IPS-15b (cell line): ENCODE measurements at regions not wholly inside any gene's neighbourhood (a gene's known extent, or its start where the extent isn't known, plus 50 kb on each side); places are given as distances from the start of the nearest gene placed in this dataset.

Experiments used
- H3K27me3 ChIP-seq: one replicate; pipeline ENCODE4 v1.6.1; 2013; ENCODE audit warnings: low read length; ENCODE audit not compliant: control insufficient read depth, insufficient read depth
- H3K36me3 ChIP-seq: one replicate; pipeline ENCODE4 v1.6.1; 2013; ENCODE audit warnings: low read length; ENCODE audit not compliant: control insufficient read depth, insufficient read depth
- H3K4me1 ChIP-seq: one replicate; pipeline ENCODE4 v1.6.1; 2013; ENCODE audit warnings: mild to moderate bottlenecking, low read length; ENCODE audit not compliant: control insufficient read depth, insufficient read depth
- H3K4me3 ChIP-seq: one replicate; pipeline ENCODE4 v1.5.1; 2013; ENCODE audit warnings: low read depth, low read length
- H3K9ac ChIP-seq: one replicate; pipeline ENCODE4 v1.6.1; 2013; ENCODE audit warnings: low read depth, mild to moderate bottlenecking, low read length
- H3K9me3 ChIP-seq: one replicate; pipeline ENCODE4 v1.6.1; 2013; ENCODE audit warnings: mild to moderate bottlenecking, low read length; ENCODE audit not compliant: control insufficient read depth, insufficient read depth

DNA sequence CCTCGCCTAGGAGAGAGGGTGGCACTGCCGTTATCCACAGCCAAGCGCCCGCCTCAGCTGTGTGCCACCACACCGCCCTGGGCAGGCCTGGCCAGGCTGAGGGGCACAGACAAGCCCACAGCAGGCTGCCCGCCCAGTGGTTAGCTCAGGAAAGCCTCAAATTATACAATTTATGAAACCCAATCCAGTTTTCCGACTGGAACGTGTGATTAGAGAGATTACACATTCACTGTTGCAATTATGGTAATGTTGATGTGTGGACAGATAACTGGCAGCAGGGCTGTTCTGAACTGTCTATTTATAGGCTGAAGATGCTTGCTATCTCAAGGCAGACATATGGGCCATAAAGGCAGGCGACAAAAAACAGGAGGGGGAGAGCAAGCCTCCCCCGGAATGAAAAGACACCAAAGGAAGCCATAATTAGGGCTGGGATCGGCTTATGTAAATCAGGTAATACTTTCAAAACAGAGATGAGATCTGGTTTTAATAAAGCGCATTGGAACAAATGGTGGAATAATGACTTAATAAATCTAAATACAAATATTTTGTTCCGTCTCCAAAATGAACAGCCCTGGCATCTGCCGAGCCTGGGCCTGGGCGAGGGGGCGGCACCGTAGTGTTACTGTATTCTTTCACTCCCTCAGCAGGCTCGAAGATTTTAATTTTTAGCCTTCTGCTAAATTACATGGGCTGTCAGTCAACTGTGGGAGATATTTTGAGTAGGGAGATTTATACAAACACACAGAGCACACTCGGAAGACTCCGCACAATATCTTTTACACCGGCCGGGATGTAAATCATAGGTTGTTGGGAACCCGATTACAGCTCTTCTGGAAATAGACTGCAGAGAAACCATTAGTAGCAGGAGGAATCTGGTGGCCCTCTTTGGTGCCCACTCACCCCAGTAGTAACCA is 103.1 kb upstream of the TLE3 start:
- H3K4me1 ChIP-seq: peaks cover 12% of the 10 kb centered on the region
- H3K9ac ChIP-seq: no peak overlapping the region

DNA sequence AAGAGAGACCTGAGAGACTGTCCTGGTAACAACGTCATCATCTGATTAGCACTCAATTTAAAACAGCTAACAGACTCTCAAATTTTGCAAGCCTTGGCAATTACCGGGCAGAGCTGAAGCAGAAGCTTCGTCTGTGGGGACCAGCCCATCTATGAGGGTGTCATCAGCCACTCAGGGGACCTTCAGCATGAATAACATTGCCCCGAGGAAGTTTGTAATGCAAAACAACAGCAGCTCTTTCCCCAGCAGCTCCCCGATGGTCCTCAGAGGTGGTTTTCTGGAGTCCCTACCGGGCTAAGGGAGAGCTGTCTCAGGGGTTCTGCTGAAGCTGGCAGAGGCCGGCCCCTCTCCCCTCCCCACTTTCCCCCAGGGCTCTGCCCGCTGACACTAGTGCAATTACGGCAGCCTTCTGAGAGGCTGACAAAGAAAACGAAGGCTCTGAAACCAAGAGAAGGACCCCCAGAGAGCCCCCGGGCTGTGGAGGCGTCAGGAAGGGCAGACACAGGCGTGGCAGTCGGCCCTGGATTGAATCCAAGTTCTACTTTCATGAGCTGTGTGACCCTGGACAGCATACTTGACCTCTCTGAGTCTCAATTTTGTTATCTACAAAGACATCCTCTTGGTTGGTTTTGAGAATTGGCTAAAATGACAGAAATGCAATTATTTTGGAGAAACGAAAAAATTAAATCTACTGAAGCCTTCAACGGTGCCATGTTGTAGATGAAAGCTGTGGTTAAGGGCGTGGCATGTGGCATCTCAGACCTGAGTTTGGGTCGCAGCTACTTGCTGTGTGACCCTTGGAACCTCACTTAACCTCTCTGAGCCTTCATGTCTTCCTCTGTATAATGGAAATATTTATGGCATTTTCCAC is 102.1 kb upstream of the TLE3 start:
- peaks cover 2% of the 10 kb centered on the region for H3K27me3 ChIP-seq
- no peak overlapping the region for H3K4me3 ChIP-seq
- peaks cover 12% of the 10 kb centered on the region for H3K4me1 ChIP-seq
- H3K9me3 ChIP-seq: no peaks in the 10 kb centered on the region
- H3K36me3 ChIP-seq: no peaks in the 10 kb centered on the region
- H3K9ac ChIP-seq: no peak overlapping the region

More for the DNA sequence above, 103.1 kb upstream of the TLE3 start:
- Histone ChIP-seq H3K27me3 (peaks cover 2% of the 10 kb centered on the region), H3K4me3 (no peak overlapping the region), H3K36me3 (no peaks in the 10 kb centered on the region), H3K9me3 (no peaks in the 10 kb centered on the region)

DNA sequence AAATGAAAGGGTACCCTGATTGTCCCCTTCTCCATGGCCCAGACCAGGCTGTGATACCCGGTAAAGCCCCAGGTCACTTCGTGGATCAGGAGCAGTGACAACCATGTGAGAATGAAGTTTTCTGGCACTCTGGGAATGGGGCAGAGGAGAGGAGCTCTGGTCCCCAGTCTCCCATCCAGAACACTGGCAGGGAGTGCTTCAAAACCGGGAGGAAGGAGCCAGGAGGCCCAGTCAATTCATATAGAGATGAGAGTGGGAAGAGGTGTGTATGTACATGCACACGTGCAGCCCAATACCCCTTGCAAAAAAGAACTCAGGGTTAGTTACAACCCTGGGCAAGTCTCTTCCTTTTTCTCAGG is 101.4 kb upstream of the TLE3 start:
- peaks cover 12% of the 10 kb centered on the region for H3K4me1 ChIP-seq
- peaks cover 2% of the 10 kb centered on the region for H3K27me3 ChIP-seq
- no peaks in the 10 kb centered on the region for H3K9me3 ChIP-seq
- H3K4me3 ChIP-seq: no peak overlapping the region
- H3K9ac ChIP-seq: no peak overlapping the region
- no peaks in the 10 kb centered on the region for H3K36me3 ChIP-seq

DNA sequence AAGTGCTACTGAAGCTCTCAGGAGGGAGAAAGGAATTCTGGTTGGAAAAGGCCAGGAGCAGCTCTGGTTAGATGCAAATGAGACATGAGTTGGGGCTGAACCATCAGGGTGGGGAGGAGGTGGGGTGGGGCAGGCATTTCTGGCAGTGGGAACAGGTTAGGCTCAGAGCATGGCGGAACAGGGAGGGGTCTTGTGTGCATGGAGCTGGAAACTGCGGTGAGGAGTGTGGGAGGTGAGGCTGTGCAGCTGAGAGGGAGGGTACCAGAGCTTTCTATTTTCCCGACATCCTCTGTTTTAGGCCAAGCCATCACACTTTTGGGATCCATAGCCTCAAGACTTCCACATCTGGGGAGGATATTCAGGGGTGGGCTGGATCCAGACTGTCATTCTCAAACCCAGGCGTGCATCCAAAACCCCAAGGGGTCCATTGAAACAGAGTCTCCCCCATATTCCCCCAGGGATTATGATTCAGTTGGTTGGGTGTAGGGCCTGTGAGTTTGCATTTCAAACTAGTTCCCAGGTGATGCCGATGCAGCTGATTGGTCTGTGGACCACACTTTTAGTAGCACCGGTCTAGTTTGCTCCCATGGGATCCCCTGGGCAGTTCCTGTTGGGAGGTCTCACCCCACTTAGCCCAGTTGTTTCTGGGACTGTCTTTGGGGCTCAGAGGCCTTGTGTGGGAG is 100.9 kb upstream of the TLE3 start:
- H3K9ac ChIP-seq: no peak overlapping the region
- H3K4me1 ChIP-seq: peaks cover 12% of the 10 kb centered on the region
- H3K36me3 ChIP-seq: no peaks in the 10 kb centered on the region
- no peaks in the 10 kb centered on the region for H3K9me3 ChIP-seq
- H3K27me3 ChIP-seq: peaks cover 2% of the 10 kb centered on the region
- no peak overlapping the region for H3K4me3 ChIP-seq

DNA sequence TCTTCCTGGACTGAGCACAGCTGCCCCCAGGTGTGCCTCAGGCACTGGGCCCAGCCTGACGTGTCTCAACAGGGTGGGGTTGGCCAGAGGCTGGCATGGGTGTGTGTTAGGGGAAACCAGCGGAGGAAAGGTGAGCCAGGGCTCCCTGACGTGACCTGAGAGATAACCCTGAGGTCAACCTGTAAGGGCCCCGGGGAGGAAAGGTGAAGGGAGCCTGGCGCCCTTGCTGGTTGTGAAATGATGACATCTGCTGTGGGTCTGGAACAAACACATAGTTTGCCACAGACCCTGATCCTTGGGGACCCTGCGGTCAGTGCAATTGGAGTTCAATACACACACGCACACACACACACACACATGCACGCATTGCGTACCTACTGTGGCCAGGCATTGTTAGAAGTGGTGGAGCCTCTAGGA is 100.2 kb upstream of the TLE3 start:
- Histone ChIP-seq H3K9me3 (no peaks in the 10 kb centered on the region), H3K36me3 (no peaks in the 10 kb centered on the region), H3K9ac (no peak overlapping the region), H3K4me3 (no peak overlapping the region), H3K27me3 (no peaks in the 10 kb centered on the region), H3K4me1 (peaks cover 12% of the 10 kb centered on the region)

DNA sequence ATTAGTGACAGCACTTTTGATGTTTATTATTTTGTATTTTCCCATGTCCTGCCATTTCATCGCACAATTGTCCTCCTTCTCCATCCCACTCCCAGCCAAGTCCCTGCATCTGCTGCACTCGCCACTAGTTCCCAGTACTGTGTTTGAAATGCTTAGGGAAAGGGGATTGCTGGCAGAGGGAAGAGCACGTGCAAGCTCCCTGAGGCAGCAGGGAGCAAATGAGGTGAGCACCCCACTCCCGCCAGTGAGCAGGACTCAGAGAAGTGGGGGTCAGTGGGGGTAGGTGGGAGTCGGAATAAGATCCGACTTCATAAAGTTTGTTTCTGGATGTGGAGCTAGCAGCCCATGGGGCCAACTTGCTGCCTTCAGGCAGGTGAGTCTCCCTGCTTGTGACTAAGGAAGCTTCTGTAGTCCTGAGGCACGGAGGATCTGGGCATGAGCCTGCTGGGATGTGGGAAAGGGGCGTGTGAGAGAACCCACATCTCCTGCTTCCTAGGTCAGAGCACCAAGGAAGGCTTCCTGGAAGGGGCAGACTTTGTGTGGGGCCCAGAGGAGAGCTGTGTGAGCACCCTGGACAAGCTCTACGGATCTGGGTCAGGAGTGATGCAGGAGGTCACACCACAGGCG is 99.7 kb upstream of the TLE3 start:
- Histone ChIP-seq H3K4me3 (no peak overlapping the region), H3K27me3 (no peaks in the 10 kb centered on the region), H3K9ac (no peak overlapping the region), H3K36me3 (no peaks in the 10 kb centered on the region), H3K4me1 (peaks cover 12% of the 10 kb centered on the region), H3K9me3 (no peaks in the 10 kb centered on the region)

DNA sequence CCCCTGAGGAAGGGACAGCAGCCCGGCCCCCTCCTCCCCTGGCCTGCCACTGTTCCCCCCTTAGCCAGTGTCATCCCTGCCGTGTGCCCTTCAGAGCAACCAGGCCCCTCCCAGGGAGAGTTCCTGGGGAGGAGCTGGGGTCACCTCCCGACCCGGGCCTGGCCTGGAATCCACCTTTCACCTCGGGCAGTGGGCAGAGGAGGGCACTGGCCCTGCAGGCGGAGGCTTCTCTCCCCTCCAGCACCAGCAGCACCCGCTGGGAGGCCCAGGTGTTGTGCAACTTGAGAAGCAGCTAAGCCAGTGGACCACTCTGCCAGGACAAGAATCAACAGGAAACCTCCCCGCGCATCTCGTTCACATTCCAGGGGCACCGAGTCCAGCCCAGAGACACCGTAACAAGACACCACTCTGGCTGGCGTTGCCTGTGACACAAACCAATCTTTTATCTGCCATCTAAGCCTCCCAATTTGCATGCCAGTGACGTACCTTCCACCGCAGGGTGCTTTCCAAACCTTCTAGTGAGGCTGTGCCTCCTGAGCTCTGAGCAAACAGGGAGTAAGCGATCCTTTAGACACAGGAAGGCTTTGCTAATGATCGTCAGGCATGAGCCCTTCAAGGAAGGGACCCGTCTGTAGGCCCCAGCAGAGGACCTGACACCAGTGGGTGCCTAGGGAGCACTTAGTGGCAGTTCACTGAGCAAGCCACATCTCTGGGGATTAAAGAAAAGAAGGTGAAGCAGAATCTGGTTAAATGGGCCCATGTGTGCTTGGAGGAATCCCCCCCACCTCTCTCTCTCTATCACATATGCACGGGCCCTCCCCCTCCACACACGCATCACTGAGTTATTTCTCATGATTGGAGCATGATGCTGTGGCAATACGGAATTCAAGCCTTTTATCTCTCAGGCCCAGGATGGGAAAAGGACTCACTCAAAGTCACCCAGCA is 98.9 kb upstream of the TLE3 start:
- Histone ChIP-seq H3K4me1 (peaks cover 12% of the 10 kb centered on the region), H3K36me3 (no peaks in the 10 kb centered on the region), H3K27me3 (no peaks in the 10 kb centered on the region), H3K4me3 (no peak overlapping the region), H3K9ac (no peak overlapping the region), H3K9me3 (no peaks in the 10 kb centered on the region)

DNA sequence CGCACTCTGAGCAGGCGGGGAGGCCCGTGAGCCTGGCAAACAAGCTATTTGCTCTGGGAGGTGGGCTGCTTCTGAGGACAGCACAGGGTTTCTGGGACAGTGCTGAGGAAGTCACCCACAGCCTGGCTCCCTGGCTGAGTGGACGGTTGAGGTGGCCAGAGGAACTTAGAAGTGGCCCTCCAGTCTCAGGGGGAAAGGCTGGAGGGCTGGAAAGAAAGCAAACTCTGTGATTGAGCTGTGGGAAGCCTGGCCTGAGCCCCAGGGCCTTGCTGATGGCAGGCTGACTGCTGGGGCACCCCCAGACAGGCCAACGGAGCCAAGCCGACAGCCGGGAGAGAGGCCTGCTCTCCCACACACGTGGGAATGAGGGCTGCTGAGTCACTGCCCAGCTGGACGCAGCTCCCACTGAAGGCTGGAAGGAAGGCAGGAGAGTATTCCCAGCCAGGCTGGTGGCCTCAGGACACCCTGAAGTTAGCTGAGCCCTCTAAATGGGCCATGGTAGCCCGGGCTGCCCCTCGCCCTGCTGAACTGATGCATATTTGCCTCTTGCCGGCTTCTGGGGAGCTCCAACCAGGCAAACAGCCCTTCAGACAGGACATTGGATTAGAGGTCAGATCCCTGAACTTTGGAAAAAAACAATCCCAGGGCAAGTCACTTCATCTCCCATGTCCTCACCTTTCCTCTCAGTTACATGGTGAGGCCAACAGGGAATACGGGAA is 98.0 kb upstream of the TLE3 start:
- Histone ChIP-seq H3K4me3 (no peak overlapping the region), H3K4me1 (peaks cover 12% of the 10 kb centered on the region), H3K9ac (no peak overlapping the region), H3K27me3 (no peaks in the 10 kb centered on the region), H3K36me3 (no peaks in the 10 kb centered on the region), H3K9me3 (no peaks in the 10 kb centered on the region)

DNA sequence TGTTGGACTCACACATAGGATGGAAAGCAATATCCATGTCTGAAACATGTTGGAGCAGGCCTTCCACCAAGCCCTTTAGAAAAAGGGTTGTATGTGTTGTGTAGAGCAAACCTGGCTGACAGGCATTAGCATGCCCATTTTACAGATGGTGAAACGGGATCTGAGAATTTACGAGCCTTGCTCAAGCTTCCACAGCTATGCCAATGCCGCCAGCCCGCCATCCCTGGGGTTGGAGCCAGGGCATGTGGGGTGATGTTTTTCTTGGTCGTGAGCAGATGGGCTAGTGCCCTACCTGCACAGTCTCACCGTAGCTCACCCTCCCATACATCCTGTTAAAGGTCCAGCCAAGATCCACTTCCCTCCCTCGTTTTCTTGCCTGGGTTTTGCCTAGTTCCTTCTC is 97.5 kb upstream of the TLE3 start:
- no peak overlapping the region for H3K4me3 ChIP-seq

DNA sequence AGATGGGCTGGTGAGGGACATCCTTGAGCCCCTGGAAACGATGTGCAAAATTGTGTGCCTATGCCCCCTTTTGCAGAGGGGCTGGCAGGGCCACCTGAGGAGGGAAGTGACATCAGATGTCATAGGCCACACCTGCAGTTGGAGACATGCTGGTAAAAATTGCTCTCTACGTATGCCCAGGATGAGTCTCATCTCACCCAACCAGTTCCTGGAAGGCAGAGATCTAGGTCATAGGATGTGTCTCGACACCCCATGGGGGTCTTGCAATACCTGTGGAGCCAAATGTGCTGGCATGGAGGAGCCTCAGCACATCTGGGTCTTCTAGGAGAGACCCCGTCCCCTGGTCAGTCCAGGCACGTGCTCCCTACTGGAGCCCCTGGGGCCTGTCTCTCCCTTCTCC is 96.5 kb upstream of the TLE3 start:
- Histone ChIP-seq H3K9ac (no peak overlapping the region), H3K9me3 (no peaks in the 10 kb centered on the region), H3K4me3 (no peak overlapping the region), H3K36me3 (no peaks in the 10 kb centered on the region), H3K27me3 (no peaks in the 10 kb centered on the region), H3K4me1 (peaks cover 10% of the 10 kb centered on the region)

More for the DNA sequence above, 97.5 kb upstream of the TLE3 start:
- Histone ChIP-seq H3K9ac (no peak overlapping the region), H3K36me3 (no peaks in the 10 kb centered on the region), H3K4me1 (peaks cover 12% of the 10 kb centered on the region), H3K9me3 (no peaks in the 10 kb centered on the region), H3K27me3 (no peaks in the 10 kb centered on the region)
